GM19397 (cell line): ENCODE measurements at regions not wholly inside any gene's neighbourhood (a gene's known extent, or its start where the extent isn't known, plus 50 kb on each side); places are given as distances from the start of the nearest gene placed in this dataset.

ENCODE experiments used
- ATAC-seq: cut with Tn5 transposase; IDR thresholded peaks from one replicate; pipeline ENCODE4 v1.9.1; 2021; ENCODE audit warnings: mild to moderate bottlenecking, moderate library complexity; ENCODE audit not compliant: unreplicated experiment

- ATAC-seq: no peak
These were observed 125.8 kb upstream of the UNC5C start for GRCh38 chr4:95674521-95674981.

GRCh38 chr4:95672811-95673210 lies 124.0 kb upstream of the UNC5C start:
- ATAC-seq: no peak

- no peak for ATAC-seq
These were observed 111.9 kb upstream of the UNC5C start for GRCh38 chr4:95660719-95661118.

GRCh38 chr4:95651891-95652290 lies 103.1 kb upstream of the UNC5C start:
- no peak for ATAC-seq

- no peak for ATAC-seq
These were observed 95.6 kb upstream of the UNC5C start for GRCh38 chr4:95644417-95644816.

GRCh38 chr4:95643627-95644026 lies 94.9 kb upstream of the UNC5C start:
- ATAC-seq: no peak

GRCh38 chr4:95641571-95641970 lies 92.8 kb upstream of the UNC5C start:
- ATAC-seq: no peak

GRCh38 chr4:95640311-95640710 lies 91.5 kb upstream of the UNC5C start:
- no peak for ATAC-seq

GRCh38 chr4:95638920-95639501 lies 90.2 kb upstream of the UNC5C start:
- ATAC-seq: no peak

GRCh38 chr4:95637043-95637600 lies 88.3 kb upstream of the UNC5C start:
- no peak for ATAC-seq

- no peak for ATAC-seq
These were observed 87.3 kb upstream of the UNC5C start for GRCh38 chr4:95636061-95636460.

GRCh38 chr4:95627709-95628108 lies 78.9 kb upstream of the UNC5C start:
- ATAC-seq: no peak

- ATAC-seq: no peak
These were observed 78.3 kb upstream of the UNC5C start for GRCh38 chr4:95627024-95627605.

GRCh38 chr4:95625020-95625419 lies 76.2 kb upstream of the UNC5C start:
- no peak for ATAC-seq

GRCh38 chr4:95619525-95620443 lies 71.0 kb upstream of the UNC5C start:
- no peak for ATAC-seq

- ATAC-seq: no peak
These were observed 66.0 kb upstream of the UNC5C start for GRCh38 chr4:95614684-95615205.

- no peak for ATAC-seq
These were observed 61.3 kb upstream of the UNC5C start for GRCh38 chr4:95610061-95610569.

- ATAC-seq: no peak
These were observed 58.0 kb upstream of the UNC5C start for GRCh38 chr4:95606739-95607138.

- no peak for ATAC-seq
These were observed 54.6 kb upstream of the UNC5C start for GRCh38 chr4:95603393-95603792.

- ATAC-seq: no peak
These were observed 54.1 kb upstream of the UNC5C start for GRCh38 chr4:95602872-95603271.

- no peak for ATAC-seq
These were observed 52.6 kb upstream of the UNC5C start for GRCh38 chr4:95601356-95601755.
